ENCODE measurements at regions not wholly inside any gene's neighbourhood (a gene's known extent, or its start where the extent isn't known, plus 50 kb on each side); places are given as distances from the start of the nearest gene placed in this dataset.

GRCh38 chr2:222351035-222351434 is 52.2 kb upstream of the PAX3 start:
- FAIRE-seq (no peak), DNase-seq (ENCODE audit: low read depth) (no peak)
- H3K27me3 Mint-ChIP-seq (ENCODE audit: low read depth, unreplicated experiment): peaks cover 1% of the 10 kb centered on the region
- no peak overlapping the region for H3K4me3 ChIP-seq (ENCODE audit: insufficient read depth, low read depth, low read length)
- no peaks in the 10 kb centered on the region for H3K36me3 ChIP-seq (ENCODE audit: insufficient read depth, low read length)
- no peaks in the 10 kb centered on the region for H3K9me3 ChIP-seq (ENCODE audit: insufficient read depth, low read depth, low read length)
- no peak overlapping the region for H3K9ac ChIP-seq (ENCODE audit: low read length)
- no peak overlapping the region for H3K4me3 Mint-ChIP-seq (ENCODE audit: unreplicated experiment)
- H3K36me3 Mint-ChIP-seq (ENCODE audit: low read depth, unreplicated experiment): no peaks in the 10 kb centered on the region
- no peak for TF ChIP-seq EZH2 (IDR thresholded peaks at IDR 0.05; ENCODE audit: insufficient read depth, low read length)
- TF ChIP-seq CTCF (IDR thresholded peaks at IDR 0.05; ENCODE audit: insufficient read depth, low read depth, low read length): no peak
- no peaks in the 10 kb centered on the region for H3K27me3 ChIP-seq (ENCODE audit: insufficient read depth, low read length)
- H3K4me1 Mint-ChIP-seq (ENCODE audit: low read depth, unreplicated experiment): no peaks in the 10 kb centered on the region
- no peak overlapping the region for H3K27ac ChIP-seq (ENCODE audit: low read depth, low read length)
- no peaks in the 10 kb centered on the region for H3K9me3 Mint-ChIP-seq (ENCODE audit: unreplicated experiment)
- no peaks in the 10 kb centered on the region for H3K4me1 ChIP-seq (ENCODE audit: insufficient read depth, low read length)
- no peaks in the 10 kb centered on the region for H3K79me2 ChIP-seq (ENCODE audit: insufficient read depth, low read length)
- no peaks in the 10 kb centered on the region for H4K20me1 ChIP-seq (ENCODE audit: insufficient read depth, low read length)
- no peak overlapping the region for H3K27ac Mint-ChIP-seq (ENCODE audit: unreplicated experiment)
- no peak overlapping the region for H3K4me2 ChIP-seq (ENCODE audit: low read length)
- no peak overlapping the region for H2AFZ ChIP-seq (ENCODE audit: low read depth, low read length)

GRCh38 chr2:222352981-222353380 is 54.2 kb upstream of the PAX3 start:
- Histone ChIP-seq H3K27ac (ENCODE audit: low read depth, low read length) (no peak overlapping the region), H3K4me1 (ENCODE audit: insufficient read depth, low read length) (no peaks in the 10 kb centered on the region), H3K79me2 (ENCODE audit: insufficient read depth, low read length) (no peaks in the 10 kb centered on the region), H3K4me3 (ENCODE audit: insufficient read depth, low read depth, low read length) (no peak overlapping the region), H2AFZ (ENCODE audit: low read depth, low read length) (no peak overlapping the region), H3K9me3 (ENCODE audit: insufficient read depth, low read depth, low read length) (no peaks in the 10 kb centered on the region), H3K36me3 (ENCODE audit: insufficient read depth, low read length) (no peaks in the 10 kb centered on the region), H4K20me1 (ENCODE audit: insufficient read depth, low read length) (no peaks in the 10 kb centered on the region), H3K27me3 (ENCODE audit: insufficient read depth, low read length) (no peaks in the 10 kb centered on the region), H3K9ac (ENCODE audit: low read length) (no peak overlapping the region), H3K4me2 (ENCODE audit: low read length) (no peak overlapping the region)
- no peak overlapping the region for H3K4me3 Mint-ChIP-seq (ENCODE audit: unreplicated experiment)
- no peaks in the 10 kb centered on the region for H3K4me1 Mint-ChIP-seq (ENCODE audit: low read depth, unreplicated experiment)
- H3K36me3 Mint-ChIP-seq (ENCODE audit: low read depth, unreplicated experiment): no peaks in the 10 kb centered on the region
- DNase-seq (ENCODE audit: low read depth) (no peak), FAIRE-seq (no peak)
- peaks cover 1% of the 10 kb centered on the region for H3K27me3 Mint-ChIP-seq (ENCODE audit: low read depth, unreplicated experiment)
- H3K27ac Mint-ChIP-seq (ENCODE audit: unreplicated experiment): no peak overlapping the region
- no peaks in the 10 kb centered on the region for H3K9me3 Mint-ChIP-seq (ENCODE audit: unreplicated experiment)
- no peak for TF ChIP-seq EZH2 (IDR thresholded peaks at IDR 0.05; ENCODE audit: insufficient read depth, low read length)
- TF ChIP-seq CTCF (IDR thresholded peaks at IDR 0.05; ENCODE audit: insufficient read depth, low read depth, low read length): no peak

- no peaks in the 10 kb centered on the region for H4K20me1 ChIP-seq (ENCODE audit: insufficient read depth, low read length)
- H3K4me3 ChIP-seq (ENCODE audit: insufficient read depth, low read depth, low read length): no peak overlapping the region
- H3K27ac ChIP-seq (ENCODE audit: low read depth, low read length): no peak overlapping the region
- H3K9ac ChIP-seq (ENCODE audit: low read length): no peak overlapping the region
- no peak overlapping the region for H2AFZ ChIP-seq (ENCODE audit: low read depth, low read length)
- H3K79me2 ChIP-seq (ENCODE audit: insufficient read depth, low read length): no peaks in the 10 kb centered on the region
- H3K9me3 ChIP-seq (ENCODE audit: insufficient read depth, low read depth, low read length): no peaks in the 10 kb centered on the region
- Mint-ChIP-seq H3K4me3 (ENCODE audit: unreplicated experiment) (no peak overlapping the region), H3K27me3 (ENCODE audit: low read depth, unreplicated experiment) (no peaks in the 10 kb centered on the region), H3K4me1 (ENCODE audit: low read depth, unreplicated experiment) (no peaks in the 10 kb centered on the region), H3K36me3 (ENCODE audit: low read depth, unreplicated experiment) (no peaks in the 10 kb centered on the region), H3K27ac (ENCODE audit: unreplicated experiment) (no peak overlapping the region), H3K9me3 (ENCODE audit: unreplicated experiment) (no peaks in the 10 kb centered on the region)
- DNase-seq (ENCODE audit: low read depth) (no peak), FAIRE-seq (no peak)
- H3K4me1 ChIP-seq (ENCODE audit: insufficient read depth, low read length): no peaks in the 10 kb centered on the region
- H3K36me3 ChIP-seq (ENCODE audit: insufficient read depth, low read length): no peaks in the 10 kb centered on the region
- TF ChIP-seq EZH2 (IDR thresholded peaks at IDR 0.05; ENCODE audit: insufficient read depth, low read length) (no peak), CTCF (IDR thresholded peaks at IDR 0.05; ENCODE audit: insufficient read depth, low read depth, low read length) (no peak)
- no peak overlapping the region for H3K4me2 ChIP-seq (ENCODE audit: low read length)
- no peaks in the 10 kb centered on the region for H3K27me3 ChIP-seq (ENCODE audit: insufficient read depth, low read length)
Observed at GRCh38 chr2:222353993-222354392, 55.2 kb upstream of the PAX3 start.

Measured in astrocyte (in vitro differentiated cells and primary cell).